UCSD-AML1 (cell line): ENCODE measurements at regions not wholly inside any gene's neighbourhood (a gene's known extent, or its start where the extent isn't known, plus 50 kb on each side); places are given as distances from the start of the nearest gene placed in this dataset.

Experiments
- DNase-seq: peaks from one replicate; lab custom pipeline; 2025; ENCODE audit not compliant: unreplicated experiment; lab: John Stamatoyannopoulos, UW

DNA sequence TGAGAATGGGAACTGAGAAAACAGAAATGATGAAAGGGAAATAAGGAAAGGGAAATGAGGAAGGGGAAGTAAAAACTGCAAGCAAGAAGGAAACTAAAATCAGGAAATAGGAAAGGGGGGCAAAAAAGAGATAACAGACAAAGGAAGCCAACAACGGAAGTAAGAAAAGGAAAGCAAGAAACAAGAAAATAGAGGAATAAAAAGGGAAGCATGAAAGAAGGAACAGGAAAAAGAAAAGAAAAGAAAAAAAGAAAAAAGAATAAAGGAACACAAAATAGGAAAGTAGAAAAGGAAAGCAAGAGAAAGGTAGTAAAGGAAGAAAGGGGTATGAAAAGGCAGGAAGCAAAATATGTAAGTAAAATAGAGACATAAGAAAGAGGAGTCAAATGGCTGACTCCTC is 241.2 kb upstream of the NCKAP5 start:
- DNase-seq: no peak

DNA sequence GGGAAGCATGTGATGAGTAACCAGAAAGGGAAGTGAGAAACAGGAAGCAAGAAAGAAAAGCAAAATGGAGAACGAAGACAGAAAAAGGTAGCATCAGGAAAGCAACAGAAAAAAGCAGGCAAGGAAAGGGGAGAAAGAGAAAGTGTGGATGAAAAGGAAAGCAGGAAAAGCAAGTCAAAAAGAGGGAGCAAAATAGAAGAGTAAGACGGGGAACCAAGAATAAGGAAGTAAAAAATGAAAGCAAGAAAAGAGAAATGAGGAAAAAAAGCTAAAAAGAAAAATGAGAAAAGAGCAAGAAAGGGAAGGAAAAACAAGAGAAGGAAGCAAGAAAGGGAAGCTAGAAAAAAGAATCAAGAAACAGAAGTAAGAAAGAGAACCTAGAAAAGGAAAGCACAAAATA is 242.3 kb upstream of the NCKAP5 start:
- no peak for DNase-seq

DNA sequence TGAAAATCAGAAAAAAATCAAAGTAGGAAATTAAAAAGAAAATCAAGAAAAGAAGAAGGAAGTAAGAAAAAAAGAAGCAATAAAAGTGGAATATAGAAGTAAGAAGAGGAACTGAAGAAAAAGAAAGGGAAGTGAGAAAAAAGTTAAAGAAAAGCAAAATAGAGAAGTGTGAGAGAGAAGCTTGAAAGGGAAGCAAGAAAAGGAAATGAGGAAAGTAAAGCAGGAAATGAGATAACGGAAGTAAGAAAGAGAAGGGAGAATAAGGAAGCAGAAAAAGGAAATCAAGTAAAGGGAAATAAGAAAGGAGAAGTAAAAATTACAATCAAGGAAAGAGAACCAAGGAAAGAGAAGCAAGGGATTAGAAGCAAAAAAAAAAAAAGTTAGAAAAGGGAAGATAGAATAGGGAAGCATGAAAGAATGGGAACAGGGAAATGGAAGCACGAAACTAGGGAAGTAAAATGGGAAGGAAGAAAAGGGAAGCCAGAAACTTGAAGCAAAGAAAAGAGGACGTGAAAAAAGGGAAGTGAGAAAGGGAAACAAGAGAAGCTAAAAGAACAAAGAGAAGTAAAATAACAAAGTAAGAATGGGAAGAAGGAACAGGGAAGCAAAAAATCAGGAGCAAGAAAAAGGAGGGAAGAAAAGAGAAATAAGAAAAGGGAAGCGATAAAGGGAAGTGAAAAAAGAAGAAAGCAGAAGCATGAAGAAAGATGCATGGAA is 243.3 kb upstream of the NCKAP5 start:
- no peak for DNase-seq

DNA sequence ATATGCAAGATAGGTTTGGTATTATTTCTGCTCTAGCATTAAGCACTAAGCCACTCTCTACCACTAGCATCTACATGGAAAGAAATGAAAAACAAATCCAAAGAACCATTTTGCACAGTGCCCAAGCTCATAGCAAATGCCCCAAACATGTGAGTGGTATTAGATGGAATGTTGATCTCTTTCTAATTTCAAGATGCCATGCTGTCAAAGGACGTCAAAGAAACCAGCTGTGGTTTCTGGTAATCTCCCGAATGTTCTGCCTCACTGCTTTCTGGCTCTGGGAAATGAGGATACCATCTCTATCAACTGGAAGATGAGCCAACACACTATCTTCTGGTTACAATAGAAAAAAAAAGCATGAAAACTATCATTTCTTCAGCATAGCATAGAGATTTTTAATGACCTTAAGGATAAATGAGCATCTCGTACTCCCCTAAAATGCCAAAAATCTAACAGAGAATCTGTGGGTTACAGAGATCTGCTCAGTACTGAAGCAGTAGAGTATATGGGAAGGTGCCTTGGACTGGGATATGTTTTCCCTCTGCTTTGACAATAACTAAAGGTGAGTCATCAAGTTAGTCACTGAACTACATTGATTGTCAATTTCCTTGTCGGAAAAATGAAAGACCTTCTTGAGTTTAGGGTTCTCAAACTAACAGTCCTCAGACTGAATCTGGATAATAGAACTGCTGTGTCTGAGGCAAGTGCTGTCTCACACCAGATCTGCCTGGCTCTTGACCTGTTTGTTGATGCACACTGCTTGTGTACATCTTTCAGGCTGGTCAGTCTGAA is 244.8 kb upstream of the NCKAP5 start:
- no peak for DNase-seq

DNA sequence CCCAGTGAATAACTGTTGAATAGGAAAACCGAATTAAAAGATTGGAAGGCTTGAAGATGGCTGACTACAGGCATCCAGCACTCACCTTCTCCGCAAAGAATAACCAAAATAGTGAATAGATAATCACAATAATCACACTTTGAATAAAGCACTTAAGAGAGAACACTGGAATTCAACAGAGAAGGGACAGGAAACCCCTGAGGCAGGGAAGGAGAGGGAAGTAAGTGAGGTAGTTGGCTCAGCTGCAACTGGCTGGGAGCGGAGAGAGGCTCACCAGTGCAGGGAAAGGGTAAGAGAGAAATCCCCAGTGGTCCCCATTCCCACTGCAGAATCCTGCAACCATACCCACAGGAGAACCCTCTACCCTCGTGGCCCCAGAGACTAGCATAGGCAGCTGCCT is 246.6 kb upstream of the NCKAP5 start:
- DNase-seq: no peak

DNA sequence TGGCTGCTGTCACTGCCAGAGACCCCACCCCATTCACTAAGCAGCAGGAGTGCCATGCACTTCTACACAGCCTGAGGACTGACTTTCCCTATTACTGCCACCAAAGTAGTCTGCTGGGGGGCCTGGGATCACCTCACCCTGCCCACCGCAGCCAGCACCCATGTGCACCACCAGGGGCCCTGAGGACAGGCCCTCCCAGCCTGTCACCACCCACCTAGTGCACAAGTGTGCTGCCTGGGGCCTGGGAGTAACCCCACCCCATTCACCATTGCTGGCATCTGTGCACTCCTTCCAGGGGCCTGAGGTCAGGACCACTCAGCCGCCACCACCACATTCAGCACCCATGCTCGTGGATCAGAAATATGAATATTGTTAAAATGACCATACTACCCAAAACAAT is 247.8 kb upstream of the NCKAP5 start:
- no peak for DNase-seq

DNA sequence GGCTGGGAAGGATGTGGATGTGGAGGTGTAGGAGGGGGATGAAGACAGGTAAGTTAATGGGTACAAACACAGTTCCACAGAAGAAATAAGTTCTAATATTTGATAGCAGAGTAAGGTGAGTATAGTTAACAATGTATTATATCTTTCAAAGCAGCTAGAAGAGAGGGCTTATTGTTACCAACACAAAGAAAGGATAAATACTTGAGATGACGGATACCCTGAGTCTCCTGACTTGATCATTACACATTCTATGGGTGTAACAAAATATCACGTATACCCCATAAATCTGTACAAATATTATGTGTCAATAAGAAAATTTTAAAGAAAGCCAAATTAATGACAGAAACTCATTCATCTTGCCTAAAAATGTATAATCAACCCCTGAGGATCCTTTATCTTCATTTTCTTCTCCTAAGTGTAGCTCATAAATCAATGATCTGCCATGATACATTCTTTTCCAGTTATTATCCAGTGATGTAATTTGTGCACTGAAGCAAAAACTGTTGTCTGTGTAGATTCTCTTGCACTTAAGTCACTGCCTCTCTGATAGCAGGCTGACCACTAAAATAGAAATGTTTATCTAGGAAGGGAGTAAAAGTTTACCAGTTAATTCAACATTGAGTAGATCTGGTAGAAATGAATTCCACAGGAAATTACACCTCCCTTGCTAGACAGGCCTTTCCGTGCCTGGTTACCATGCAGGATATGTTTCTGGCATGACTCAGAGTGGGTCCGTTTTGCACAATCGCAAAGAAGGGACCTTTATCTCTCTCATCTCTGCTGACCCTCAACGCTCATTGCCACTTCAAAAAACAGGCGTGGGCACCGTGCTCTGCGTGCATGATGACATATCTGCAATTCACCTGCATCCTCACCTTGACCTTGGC is 249.7 kb upstream of the NCKAP5 start:
- DNase-seq: no peak

DNA sequence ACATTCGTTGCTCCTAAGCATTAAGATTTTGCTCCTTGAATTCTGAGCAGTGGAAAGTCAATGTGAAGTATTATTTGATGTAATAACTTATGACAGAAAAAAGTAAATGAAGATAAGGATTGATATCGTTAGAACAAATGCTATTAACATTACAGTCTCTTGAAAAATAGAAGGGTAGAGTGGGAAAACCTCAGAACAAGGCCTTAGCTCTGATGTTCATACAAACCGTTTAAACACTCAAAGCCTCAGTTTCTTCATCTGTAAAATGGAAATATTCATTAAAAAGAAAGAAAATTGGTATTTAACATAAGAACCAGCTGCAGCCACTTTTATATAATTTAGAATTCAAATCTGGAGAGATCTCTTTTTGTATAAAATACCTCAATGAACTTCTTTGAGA is 250.4 kb upstream of the NCKAP5 start:
- DNase-seq: no peak

DNA sequence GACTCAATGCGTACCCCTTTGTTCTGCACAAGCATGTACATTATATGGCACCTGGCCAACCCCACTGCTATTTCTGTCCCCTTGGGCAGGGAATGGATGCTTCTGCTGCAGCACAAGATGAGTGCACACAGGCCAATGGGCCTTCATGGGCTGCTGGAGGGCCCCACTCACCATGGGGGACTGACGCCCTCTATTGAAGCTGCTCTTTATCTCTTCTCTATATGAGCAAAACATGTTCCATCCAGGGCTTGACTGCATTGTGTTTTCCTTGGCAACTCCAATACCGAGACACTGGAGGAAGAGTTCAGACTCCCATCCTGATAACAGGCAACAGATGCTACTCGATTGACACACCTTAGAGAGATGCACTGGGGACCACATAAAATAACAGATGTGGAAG is 251.6 kb upstream of the NCKAP5 start:
- DNase-seq: no peak

DNA sequence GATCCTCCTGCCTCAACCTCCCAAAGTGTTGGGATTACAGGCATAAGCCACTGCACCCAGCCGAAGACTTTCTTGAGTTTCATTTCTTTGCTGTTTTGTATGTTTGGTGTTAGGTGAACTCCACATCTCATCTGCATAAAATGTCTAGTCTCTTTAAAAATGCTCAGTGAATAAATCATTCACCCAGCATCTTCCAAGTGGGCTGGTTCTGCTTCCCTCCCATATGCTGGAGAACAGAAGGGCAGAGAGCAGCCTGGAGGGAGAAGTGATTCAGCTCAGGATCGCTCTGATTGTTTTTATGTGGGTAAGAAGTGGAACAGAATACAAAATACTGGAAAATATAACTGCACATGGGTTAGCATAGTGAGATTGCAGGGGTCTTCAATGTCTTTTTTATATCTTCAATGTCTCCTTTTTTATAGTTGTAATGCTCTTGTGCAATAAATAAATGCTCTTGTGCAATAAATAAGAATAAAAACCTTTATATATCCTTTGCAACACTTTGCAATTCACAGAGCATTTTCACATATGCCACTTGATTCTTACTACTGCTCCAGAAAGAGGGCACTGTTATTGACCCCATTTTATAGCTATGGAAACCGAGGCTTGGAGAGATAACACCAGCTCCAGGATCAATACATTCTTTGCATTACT is 253.0 kb upstream of the NCKAP5 start:
- no peak for DNase-seq

DNA sequence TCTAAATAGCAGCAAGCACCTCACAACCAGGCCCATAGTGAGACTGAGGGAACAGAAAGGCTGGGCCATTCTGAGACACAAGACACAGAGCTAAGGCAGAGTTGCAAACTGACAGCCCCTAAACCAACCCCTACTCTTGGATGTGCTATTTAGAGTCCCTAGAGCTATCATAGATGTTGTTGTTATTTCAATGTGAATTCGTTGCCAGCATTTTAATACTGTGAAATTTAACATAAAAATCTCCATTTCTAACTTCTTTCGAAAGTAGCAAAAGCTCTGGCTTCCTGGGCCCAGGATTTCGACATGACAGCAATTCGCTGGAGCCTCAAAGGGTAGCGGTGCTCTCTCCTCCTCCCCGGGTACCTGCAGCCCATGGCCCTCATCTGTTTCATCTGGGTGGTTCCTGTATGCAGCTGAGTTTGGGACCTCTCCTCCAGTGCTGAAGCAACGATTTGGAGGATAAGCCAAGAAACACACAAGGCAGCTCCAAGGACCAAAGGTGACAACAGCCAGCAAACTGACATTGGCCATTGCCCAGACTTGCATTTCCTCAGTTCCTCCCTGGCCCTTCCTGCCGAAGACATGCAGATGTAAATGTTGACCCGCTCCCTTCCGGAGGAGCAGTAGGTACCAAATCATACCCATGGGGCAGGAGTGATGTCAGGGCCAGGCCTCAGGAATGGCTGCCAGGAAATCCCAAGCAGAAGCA is 254.4 kb upstream of the NCKAP5 start:
- DNase-seq: no peak

DNA sequence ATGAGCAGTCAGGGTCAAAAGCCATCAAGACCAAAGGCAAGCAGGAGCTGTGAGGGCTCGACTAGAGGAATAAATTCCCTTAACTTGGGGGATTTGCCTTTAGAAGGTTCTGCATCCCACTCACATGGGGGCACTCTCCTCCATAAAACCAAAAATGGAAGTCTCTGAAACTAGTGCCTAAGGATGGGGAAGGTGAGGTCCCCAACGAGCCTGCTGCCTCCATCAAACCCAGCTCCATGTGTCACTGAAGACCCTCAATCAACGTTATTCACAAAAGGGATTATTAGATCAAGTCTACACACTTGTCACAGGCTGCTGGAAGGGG is 254.9 kb upstream of the NCKAP5 start:
- no peak for DNase-seq

DNA sequence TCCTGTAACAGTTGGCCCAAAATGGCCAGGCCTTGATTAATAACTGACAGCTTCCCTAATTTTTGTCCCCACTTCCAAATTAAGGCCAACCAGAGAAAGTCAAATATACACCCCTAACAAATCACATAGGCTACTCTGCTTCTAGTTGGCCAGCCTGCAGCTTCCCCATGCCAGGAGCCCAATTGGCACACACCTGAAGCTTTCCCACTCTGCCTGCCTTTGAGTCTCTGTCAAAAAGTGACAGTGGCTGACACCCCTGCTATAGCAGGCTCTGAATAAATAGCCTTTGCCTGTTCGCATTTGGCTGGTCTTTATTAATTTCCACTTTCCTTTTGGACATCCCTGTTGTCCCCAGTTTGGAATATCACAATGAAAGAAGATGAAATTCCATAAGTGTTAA is 256.6 kb upstream of the NCKAP5 start:
- DNase-seq: no peak

DNA sequence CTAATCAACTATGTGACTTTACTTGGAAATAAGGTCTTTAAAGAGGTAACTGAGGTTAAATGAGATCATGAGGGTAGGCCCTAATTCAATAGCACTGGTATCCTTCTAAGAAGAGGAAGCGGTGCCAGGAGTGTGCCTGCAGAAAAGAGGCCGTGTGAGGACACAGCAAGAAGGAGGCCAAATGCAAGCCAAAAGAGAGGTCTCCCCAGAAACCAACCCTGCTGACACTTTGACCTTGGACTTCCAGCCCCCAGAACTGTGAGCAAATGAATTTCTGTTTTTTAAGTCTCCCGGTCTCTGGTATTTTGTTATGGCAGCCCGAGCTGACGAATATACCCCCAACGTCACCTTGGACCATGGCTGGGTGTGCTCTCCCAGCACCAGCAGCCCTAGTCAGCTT is 257.5 kb upstream of the NCKAP5 start:
- DNase-seq: no peak

DNA sequence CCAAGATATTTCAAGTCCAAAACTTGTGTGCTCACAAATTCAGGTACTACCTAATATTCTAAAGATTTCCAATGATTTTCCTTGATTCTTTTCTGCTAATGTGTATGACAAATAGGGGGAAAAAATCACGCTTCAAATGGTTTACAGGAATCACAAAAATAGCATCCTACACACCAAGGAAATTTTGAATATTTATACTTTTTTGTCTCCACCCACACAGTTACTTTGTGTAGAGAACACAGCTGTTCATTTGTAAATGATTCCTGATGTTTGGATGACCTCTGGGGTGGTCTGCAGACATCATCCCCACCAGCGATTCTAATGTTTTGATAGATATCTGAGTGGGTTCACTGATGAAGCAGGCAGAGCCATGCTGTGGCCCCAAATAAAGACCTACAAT is 260.6 kb upstream of the NCKAP5 start:
- no peak for DNase-seq

DNA sequence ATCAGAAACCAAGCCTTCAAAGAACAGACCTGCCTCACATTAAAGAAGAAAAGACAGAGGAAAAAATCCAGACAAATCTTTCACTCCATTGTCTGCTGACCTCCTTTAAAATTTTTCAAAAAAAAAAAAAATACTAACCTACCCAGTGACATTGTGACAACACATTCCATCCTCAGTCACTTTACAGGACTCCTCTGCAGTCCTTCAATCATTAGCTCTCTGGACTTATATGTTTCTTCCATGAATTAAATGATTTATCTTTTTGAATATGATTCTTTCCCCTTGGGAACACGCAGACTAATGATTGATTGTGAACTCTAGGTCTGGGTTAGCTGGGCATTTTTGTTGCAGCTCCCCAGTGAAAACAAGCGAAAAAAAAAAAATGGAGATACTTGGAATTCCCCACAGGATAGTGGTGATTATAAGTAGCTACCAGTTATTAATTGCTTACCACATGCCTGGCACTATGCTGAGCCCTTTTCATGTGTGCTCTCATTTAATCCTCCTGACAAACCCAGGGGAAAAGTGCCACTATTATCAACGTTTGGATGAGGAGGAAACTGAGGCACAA is 261.3 kb upstream of the NCKAP5 start:
- DNase-seq: no peak

DNA sequence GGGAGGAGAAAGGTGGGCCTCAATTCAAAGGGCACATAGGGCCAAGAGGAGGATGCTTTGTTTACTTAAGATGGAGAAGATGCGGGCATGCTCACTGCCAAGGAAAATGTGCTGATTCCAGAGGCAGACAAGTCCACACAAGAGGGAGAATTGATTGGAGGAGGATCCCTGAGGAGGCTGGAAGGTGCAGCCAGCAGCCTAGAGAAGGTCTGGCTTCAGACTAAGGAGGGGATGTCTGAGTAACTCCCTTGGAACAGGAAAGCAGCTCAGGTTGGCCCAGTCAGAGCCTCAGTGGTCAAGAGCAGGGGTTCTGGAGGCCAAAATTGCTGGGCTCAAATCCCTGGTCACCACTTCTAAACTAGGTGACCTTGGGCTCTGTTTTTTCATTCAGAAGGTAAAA is 265.5 kb upstream of the NCKAP5 start:
- no peak for DNase-seq

DNA sequence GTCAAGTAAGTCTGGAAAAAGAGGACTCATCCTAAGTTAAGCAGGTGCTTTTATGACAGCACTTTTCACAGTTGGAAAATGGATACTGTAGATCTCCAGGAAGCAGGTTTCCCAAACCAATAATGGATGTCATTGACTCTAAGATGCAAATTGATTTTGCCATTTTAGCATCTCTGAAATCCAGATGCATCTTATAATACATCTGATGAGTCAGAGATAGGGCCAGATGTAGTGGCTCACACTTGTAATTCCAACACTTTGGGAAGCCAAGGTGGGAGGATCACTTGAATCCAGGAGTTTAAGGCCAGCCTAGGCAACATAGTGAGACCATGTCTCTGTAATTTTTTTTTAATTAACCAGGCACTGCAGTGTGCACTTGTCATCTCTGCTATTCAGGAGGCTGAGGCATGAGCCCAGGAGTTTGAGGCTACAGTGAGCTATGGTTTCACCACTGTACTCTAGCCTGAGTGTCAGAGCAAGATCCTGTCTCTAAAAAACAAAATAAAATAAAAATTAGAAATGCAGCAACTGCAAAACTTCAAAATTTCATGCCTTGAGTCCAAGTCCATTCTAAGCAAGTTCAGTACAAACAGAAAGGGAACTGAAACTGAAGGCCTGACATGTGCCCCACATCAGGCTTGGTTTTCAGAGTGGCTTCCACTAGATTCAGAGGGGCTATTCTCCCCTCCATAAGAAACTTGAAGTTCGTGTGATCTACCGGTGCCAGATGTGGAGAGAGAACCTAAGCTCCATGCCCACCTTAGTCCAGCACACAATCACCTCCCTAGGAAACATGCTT is 267.8 kb upstream of the NCKAP5 start:
- no peak for DNase-seq

DNA sequence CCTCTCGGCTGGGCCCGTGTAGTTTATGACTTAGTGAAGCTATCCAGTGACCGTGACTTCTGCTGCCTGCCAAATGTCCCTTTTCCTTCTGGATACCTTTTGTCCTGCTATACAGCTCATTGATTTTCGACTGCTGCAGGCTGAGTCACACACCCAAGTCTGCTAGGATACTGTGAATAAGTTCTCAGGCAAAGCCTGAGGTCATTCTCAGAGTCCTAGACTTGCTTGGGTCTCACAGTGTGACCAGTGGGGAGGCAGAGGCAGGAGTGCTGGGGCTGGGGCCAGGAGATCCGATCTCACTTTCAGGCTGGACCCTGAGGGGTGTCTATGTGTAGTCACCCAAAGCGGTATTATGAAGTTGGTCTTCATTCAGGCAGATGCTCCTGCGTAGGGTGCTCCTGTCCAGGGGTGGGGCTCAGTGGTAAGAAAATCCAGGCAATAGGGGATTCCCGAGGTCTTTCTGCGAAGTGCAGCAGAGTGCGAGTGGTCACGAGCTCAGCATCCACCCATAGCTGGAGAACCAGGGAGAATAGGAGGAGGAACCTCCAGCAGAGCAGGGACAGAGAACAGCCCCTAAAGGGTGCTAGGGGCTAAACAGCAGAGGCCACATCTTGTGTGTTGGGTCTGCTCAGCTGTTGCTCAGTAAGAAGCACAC is 268.6 kb upstream of the NCKAP5 start:
- no peak for DNase-seq
